ENCODE measurements at regions not wholly inside any gene's neighbourhood (a gene's known extent, or its start where the extent isn't known, plus 50 kb on each side); places are given as distances from the start of the nearest gene placed in this dataset.

DNA sequence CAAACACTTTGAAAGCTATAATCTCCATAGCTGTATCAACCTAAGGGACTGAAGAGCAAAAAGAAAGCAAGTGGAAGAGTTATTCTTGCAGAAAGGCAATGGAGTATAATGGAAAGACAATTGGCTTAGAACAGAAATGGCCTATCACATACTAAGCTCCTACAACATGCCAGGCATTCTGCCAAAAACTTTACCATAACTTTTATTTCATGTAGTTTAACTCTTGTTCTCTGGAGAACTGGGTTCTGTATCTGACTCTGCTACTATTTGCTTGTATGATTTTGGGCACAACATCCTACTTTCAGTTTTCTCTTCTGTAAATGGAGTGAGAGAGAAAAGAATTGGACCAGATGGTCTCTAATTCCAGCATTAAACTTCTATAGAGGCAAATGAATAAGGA is 449.1 kb downstream of the GPATCH2 start:
- DNase-seq (ENCODE audit: low read depth, low spot score) (no peak), ATAC-seq (no peak), FAIRE-seq (no peak)
- H3K27ac ChIP-seq (ENCODE audit: control insufficient read depth, insufficient read depth), result no peak overlapping the region
- no peaks in the 10 kb centered on the region for H3K79me2 ChIP-seq (ENCODE audit: control insufficient read depth, insufficient read depth, low read length)
- H3K4me2 ChIP-seq (ENCODE audit: control insufficient read depth, insufficient read depth), result no peak overlapping the region
- in situ Hi-C loops (cut with MboI), result no loop called here
- H2AFZ ChIP-seq (ENCODE audit: control insufficient read depth, low read depth, low read length), result no peak overlapping the region
- no peaks in the 10 kb centered on the region for H3K4me1 ChIP-seq (ENCODE audit: control insufficient read depth, insufficient read depth, low read length)
- no peak overlapping the region for H3K4me3 ChIP-seq
- BruUV-seq (replicated peaks), result no TSS peak
- no peak overlapping the region for H3K9ac ChIP-seq (ENCODE audit: control insufficient read depth, insufficient read depth, low read length)
- ChIA-PET POLR2A (no interaction called here), CTCF (interaction anchor here (1.3 kb wide), 1 partner anchor 12 kb away, joined by 3 read pairs; no protein-coding TSS in a partner anchor), RAD21 (ENCODE audit: unreplicated experiment) (no interaction called here), SMC1A (ENCODE audit: uncharacterized antibody, unreplicated experiment) (no interaction called here)
- H4K20me1 ChIP-seq (ENCODE audit: control insufficient read depth, insufficient read depth), result no peaks in the 10 kb centered on the region
- no peaks in the 10 kb centered on the region for H3K9me3 ChIP-seq (replicated peaks; ENCODE audit: control insufficient read depth, insufficient read depth, low read length)
- H3K27me3 ChIP-seq (replicated peaks in 1 of 2; ENCODE audit: control insufficient read depth in 2 of 2, insufficient read depth in 2 of 2, low read length in 1 of 2), result no peaks in the 10 kb centered on the region
- no peak for TF ChIP-seq SIN3A (IDR thresholded peaks at IDR 0.05; ENCODE audit: low read depth, low read length)
- no peak for TF ChIP-seq HDAC2 (IDR thresholded peaks at IDR 0.05)
- no peak for TF ChIP-seq ZNF274 (IDR thresholded peaks at IDR 0.05; ENCODE audit: insufficient read depth, insufficient read length)
- no peak for TF ChIP-seq SMC3 (IDR thresholded peaks at IDR 0.05; ENCODE audit: borderline replicate concordance, low read length)
- no peak for TF ChIP-seq CBX5 (IDR thresholded peaks at IDR 0.05; ENCODE audit: low read depth)
- no peak for TF ChIP-seq TCF3 (IDR thresholded peaks at IDR 0.05; ENCODE audit: borderline replicate concordance, insufficient read depth, low read depth, low read length)
- TF ChIP-seq RELA (IDR thresholded peaks at IDR 0.05; ENCODE audit: borderline replicate concordance, partially characterized antibody), result no peak
- no peak for TF ChIP-seq CEBPB (IDR thresholded peaks at IDR 0.05; ENCODE audit: borderline replicate concordance in 1 of 2, low read depth in 2 of 2, low read length in 2 of 2)
- TF ChIP-seq MEF2B (IDR thresholded peaks at IDR 0.05; ENCODE audit: partially characterized antibody, poor library complexity, severe bottlenecking), result no peak
- no peak for TF ChIP-seq ZNF384 (IDR thresholded peaks at IDR 0.05; ENCODE audit: borderline replicate concordance, low read depth, low read length)
- H3K36me3 ChIP-seq (ENCODE audit: control insufficient read depth in 2 of 2, insufficient read depth in 2 of 2, low read length in 1 of 2), result no peaks in the 10 kb centered on the region
- intact Hi-C loops (cut with micrococcal nuclease; ENCODE audit: unreplicated experiment), result loop anchor here (10.0 kb wide), 1 partner anchor 63 kb away; no protein-coding TSS in a partner anchor

Data from GM12878 (cell line).